HG02763 (cell line): ENCODE measurements at regions not wholly inside any gene's neighbourhood (a gene's known extent, or its start where the extent isn't known, plus 50 kb on each side); places are given as distances from the start of the nearest gene placed in this dataset.

Source experiments
- ATAC-seq: cut with Tn5 transposase; IDR thresholded peaks from one replicate; pipeline ENCODE4 v1.9.1; 2021; ENCODE audit warnings: mild to moderate bottlenecking, moderate library complexity; ENCODE audit not compliant: unreplicated experiment

DNA sequence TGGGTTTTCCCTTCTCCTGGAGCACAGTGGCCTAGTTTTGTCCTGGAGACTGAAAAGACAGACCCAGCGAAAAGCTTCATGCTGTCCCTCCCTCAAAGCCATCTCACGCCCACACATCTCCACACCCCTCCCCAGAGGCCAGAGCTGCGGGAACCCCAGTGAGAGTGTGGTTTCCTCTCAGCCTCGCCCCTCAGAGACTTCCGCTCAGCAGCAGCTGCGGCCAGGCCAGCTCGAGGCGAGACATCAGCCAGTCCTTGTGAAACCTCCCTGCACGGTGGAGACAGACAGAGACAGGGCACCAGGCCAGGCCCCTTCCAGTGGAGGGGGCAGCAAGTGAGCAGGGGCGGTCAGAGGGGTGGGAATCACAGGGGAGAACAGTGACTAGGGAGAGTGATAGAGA, 77.0 kb upstream of the TNRC6C start:
- ATAC-seq = peak; percentile 82

- no peak for ATAC-seq
Measured at GRCh38 chr17:77882040-77882439, 76.5 kb upstream of the TNRC6C start.

DNA sequence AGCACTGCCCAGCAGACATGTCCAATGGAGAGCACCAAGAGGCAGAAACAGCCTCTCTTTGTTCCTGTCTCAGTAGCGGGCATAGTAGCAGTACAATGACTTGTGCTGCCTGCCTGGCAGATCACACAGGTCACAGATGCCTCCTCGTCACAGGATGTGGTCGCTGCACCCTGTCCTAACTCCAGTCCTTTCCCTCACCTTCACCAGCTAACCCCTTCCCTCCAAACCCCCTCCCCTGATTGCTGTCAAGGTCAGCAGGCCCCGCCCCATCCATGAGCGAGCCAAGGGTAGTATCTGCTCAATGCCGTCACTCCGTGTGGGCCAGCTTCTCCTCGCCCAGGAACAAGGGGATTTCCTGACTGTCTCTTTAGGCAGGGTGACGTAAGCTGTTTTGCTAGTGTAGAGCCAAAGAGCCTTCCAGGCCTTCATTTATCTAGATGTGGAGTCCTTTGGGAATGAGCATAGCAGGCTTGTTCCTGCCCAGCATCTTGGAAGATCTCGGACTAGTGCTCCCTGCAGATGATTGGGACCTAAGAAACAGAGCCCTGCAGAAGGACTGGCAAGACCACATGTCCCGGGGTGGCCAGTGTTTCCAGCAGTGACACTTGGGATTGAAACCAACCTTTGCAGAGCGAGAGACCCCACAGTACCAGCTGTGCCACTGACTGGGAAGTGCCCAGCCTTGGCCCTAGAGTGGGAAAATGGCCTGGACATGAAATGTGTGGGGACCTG, 75.9 kb upstream of the TNRC6C start:
- ATAC-seq = no peak

DNA sequence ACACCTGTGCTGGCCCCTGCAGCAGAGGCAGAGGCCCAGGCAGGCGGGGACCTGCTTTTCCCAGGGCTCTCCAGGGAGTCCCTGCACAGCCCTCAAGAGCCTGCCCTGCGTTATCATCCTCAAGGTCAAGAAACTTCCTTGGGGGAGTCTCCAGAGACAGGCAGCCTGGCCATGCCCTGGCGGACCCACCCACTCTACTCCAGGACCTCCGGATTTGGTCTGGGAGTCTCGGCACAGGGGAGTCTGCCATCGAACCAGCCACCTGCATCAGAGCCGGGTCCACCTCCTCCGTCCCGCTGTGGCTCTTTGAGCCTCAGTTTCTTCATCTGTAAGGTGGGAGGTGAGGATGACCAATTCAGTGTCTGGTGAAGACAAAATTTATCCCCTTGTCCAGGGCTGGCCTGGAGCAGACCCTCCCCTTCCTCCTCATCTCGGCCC, 75.3 kb upstream of the TNRC6C start:
- no peak for ATAC-seq

GRCh38 chr17:77884019-77884418, 74.5 kb upstream of the TNRC6C start:
- ATAC-seq = no peak

- no peak for ATAC-seq
Measured at GRCh38 chr17:77884967-77885641, 73.4 kb upstream of the TNRC6C start.

DNA sequence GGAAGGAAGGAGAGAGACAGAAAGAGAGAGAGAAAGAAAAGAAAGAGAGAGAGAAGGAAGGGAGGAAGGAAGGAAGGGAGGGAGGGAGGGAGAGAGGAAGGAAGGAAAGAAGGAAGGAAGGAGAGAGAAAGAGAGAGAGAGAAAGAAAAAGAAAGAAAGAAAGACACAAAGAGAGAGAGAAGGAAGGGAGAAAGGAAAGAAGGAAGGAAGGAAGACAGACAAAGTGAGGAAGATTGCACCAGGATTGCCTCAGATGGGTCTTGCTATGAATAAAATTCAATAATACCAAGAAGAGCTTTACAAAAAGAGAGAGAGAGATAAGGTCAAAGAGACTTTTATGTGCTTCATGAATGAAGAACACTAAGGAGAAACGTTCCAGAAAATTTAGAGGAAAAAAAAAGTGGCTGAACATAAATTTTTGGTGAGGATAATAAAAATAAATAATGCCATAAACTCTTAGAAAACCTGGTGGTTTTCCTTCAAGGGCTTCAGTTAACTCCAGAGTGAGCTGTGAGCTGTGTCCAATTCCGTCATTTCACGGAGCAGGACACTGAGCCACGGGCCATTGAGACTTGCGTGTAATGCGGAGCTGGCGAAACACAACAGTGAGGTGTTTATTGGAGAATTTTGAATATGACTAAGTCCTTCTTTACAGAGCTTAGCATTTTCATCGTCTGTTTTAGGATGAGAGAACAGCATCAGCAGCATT, 72.7 kb upstream of the TNRC6C start:
- no peak for ATAC-seq

DNA sequence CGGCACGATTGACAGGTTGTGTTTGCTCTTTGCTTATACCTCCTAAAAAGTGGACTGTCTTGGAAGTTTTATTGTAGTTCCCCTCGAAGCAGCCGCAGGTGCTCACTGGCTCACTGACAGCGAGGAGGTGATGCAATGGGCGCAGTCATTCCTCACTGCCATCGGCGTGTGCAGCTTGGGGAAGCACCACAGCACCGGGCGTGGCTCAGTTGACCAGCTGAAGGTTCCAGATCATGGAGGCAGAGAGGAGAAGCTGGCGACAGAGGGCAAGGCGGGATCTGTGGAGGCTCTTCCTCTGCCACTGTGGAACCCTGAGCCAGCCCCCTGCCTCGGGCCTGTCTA, 72.1 kb upstream of the TNRC6C start:
- no peak for ATAC-seq

DNA sequence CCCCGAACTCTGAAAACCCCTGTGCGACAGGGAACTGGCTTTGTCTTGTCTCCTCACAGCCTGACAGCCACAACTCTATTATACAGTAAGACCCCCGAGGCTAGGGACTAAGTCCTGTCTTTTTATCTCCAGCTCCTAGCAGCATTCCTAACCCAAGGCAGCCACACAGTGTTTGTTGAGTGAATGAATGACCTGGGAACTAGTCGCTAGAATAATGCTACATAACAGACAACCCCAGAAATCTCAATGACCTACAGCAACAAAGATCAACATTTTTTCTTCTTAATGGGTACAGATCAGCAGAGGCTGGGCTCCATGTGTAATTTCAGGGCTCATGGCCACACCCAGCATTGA, 71.4 kb upstream of the TNRC6C start:
- no peak for ATAC-seq

DNA sequence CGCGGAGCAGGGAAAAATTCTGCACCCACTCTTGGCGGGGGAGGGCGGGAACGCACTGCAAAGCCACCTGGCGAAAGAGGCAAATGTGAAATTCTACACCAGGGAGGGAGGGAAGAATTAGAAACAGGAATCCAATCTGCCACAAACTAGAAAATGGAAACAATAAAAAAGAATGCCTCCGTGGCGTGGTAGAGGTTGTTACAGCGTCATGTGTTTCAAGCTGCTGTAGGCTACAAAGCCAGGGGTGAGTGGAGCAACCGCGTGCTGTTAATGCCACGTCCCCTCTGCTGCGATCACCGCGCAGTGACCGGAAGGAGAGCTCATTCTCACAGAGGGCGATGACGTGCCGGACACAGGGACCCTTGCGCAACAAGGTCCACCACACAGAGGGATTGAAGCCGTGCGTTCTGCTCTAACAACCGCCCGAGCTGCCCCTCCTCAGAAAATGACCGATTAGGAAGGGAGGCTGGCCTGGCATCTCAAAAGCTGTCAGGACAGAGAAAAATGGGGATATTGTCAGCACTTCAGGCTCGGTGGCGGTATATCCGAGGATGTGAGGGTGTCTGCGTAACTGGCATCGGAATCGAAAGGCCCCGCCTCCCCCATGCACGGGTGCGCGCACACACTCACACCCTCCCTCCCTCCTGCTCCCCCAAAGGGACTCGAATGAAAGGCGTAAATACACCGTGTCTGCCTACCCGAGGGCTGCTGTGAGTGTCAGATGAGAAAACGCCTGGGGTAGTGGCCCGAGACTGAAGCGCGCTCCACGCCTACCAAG, 70.8 kb upstream of the TNRC6C start:
- ATAC-seq = no peak

DNA sequence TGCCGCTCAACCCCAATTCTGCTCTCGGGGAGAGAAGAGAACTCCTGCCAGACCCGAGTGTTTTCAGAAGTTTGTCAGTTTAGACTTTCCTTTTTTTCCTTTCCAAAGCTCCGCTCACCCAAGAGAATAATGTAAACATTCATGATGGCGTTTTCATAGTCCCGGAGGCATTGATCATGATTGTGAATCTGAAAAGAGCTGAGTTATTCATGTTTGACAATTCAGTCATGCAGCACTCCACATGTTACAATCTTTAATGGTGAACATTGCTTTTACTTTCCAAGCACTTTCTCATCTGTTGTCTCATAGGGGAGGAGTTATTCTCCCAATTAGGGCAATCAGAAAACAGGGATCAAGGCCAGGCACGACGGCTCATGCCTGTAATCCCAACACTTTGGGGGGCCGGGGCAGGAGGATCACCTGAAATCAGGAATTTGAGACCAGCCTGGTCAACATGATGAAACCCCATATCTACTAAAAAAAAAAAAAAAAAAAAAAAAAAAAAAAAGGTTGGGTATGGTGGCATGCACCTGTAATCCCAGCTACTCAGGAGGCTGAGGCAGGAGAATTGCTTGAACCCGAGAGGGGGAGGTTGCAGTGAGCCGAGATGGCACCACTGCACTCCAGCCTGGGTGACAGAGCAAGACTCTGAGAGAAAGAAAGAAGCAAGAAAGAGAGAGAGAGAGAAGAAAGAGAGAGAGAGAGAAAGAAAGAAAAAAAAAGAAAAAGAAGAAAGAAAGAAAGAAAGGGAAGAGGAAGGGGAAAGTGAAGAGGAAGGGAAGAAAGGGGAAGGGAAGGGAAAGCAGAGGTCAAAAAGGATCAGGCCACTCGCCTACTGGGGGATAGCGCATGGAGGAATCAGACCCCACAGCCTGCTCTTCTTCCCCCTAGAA, 70.0 kb upstream of the TNRC6C start:
- ATAC-seq = no peak

DNA sequence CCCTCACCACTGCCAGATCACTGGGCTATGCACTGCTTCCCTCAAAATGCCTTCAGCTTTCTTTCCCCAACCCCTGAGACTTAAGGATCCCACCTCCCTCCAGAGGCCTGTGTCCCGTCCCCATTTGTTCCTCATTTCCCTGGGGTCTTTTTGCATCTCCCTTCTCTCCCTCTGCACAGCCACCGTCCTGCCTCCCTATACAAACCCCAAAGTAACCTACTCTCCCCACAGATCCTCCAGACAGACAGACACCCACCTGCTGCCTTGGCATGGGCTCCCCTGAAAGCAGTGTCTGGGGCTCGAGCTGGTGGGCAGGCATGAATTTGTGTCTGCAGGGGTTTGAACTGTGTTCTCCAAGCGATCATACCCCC, 69.4 kb upstream of the TNRC6C start:
- no peak for ATAC-seq

DNA sequence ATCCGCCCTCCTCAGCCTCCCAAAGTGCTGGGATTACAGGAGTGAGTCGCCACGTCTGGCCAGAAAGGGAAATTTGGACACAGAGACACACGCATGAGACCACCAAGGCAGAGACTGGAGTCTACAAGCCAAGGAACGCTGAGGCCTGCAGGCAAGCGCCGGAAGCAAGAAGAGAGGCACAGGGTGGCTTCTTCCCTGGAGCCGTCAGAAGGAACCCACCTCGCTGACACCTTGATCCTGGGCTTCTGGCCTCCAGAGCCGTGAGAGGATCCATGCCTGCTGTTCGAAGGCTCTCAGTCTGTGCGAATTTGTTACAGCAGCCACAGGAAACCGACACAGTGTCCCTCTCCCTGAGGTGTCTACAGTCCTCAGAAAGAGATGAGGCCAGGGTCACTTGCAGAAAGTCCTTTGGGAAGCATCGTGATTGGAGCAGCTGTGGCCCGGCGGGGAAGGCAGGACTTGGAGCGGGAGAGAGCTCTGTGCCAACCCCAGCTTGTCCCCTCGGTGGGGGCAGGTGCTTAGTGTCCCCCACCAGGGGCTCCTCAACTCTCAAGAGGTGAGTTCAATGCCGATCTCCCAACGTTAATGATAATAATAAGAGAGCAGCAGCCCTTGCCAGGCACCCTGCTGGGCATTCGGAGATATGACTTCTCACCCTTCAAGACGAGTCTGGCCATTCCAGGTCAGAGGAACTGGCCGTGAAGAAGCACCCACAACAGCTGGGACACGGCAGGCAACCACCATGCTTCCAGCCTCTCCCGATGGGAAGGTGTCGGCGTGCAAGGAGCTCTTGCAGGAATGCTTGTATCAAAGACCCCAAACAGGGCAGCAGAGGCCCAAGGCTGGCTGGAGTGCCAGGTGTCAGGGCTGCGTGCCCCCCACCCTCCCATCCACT, 68.4 kb upstream of the TNRC6C start:
- no peak for ATAC-seq

GRCh38 chr17:77890771-77891170, 67.7 kb upstream of the TNRC6C start:
- ATAC-seq = no peak

DNA sequence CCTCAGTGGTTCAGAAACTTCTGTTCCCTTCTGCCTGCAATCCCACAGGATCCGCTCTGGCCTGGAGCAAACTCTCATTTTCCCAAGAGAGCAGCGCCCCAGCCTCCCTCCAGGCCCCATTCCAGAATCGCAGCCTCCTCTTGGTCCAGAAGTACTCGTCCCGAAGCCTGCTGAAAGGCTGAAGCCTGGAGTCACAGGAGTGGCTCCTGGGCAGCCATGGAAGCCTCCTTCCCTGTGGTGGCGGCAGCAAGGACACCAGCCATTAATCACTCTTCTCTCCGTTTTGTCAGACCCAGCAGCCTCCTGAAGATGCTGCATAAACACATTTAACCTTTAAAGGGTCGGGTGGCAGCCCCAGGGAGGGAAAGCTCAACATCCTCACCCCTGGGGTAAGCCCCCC, 66.9 kb upstream of the TNRC6C start:
- no peak for ATAC-seq

GRCh38 chr17:77892031-77892430, 66.5 kb upstream of the TNRC6C start:
- ATAC-seq = no peak

GRCh38 chr17:77892469-77893143, 65.9 kb upstream of the TNRC6C start:
- no peak for ATAC-seq

- ATAC-seq = no peak
Measured at GRCh38 chr17:77893144-77894044, 65.1 kb upstream of the TNRC6C start.
